Suprapubic skin (tissue), 4 donors: ENCODE measurements at regions not wholly inside any gene's neighbourhood (a gene's known extent, or its start where the extent isn't known, plus 50 kb on each side); places are given as distances from the start of the nearest gene placed in this dataset.

Experiments used
- DNase-seq, 2 donors: peaks; one replicate each; pipeline ENCODE4 v3.0.0-alpha.2; 2019; ENCODE audit warnings: low spot score in 2 of 2
- H3K27ac ChIP-seq: fragments of 200-600 bp; sonication (generic); one replicate; pipeline ENCODE4 v1.5.1; 2019
- H3K27me3 ChIP-seq: fragments of 200-600 bp; sonication (generic); one replicate; pipeline ENCODE4 v1.5.1; 2019
- H3K36me3 ChIP-seq: fragments of 200-600 bp; sonication (generic); one replicate; pipeline ENCODE4 v1.5.1; 2019
- H3K4me1 ChIP-seq: fragments of 200-600 bp; sonication (generic); one replicate; pipeline ENCODE4 v1.5.1; 2019
- H3K4me3 ChIP-seq: fragments of 200-600 bp; sonication (generic); one replicate; pipeline ENCODE4 v1.5.1; 2019; ENCODE audit warnings: mild to moderate bottlenecking
- H3K9me3 ChIP-seq: fragments of 200-600 bp; sonication (generic); one replicate; pipeline ENCODE4 v1.5.1; 2019
- CTCF ChIP-seq, 2 donors: fragments of 200-600 bp in 1 of 2; fragments of 450-650 bp in 1 of 2; sonication (generic) in 1 of 2; IDR thresholded peaks; one replicate each; pipeline ENCODE4 v1.5.1; 2016 to 2019; ENCODE audit warnings: antibody characterized with exemption in 2 of 2, mild to moderate bottlenecking in 1 of 2, moderate library complexity in 1 of 2
- EP300 ChIP-seq: sonication (generic); formaldehyde crosslinking; IDR thresholded peaks from one replicate; pipeline ENCODE4 v1.6.1; 2017; ENCODE audit warnings: antibody characterized with exemption
- POLR2A ChIP-seq, 2 donors: fragments of 450-650 bp; IDR thresholded peaks; one replicate each; pipeline ENCODE4 v1.6.1; 2017; ENCODE audit warnings: antibody characterized with exemption in 2 of 2, mild to moderate bottlenecking in 2 of 2, moderate library complexity in 2 of 2
- POLR2AphosphoS5 ChIP-seq, 3 donors: sonication (generic); formaldehyde crosslinking; IDR thresholded peaks; one replicate each; pipeline ENCODE4 v1.6.1; 2017; ENCODE audit warnings: antibody characterized with exemption in 3 of 3
- WGBS: methylation state at CpG from one replicate; pipeline ENCODE4 v1.1.5; 2018; 5-methylcytosine and 5-hydroxymethylcytosine counted together

GRCh38 chr10:110404825-110405224, 92.9 kb upstream of the DUSP5 start:
- no peak for TF ChIP-seq EP300
- TF ChIP-seq CTCF (IDR thresholded peaks at IDR 0.05): no peak
- TF ChIP-seq POLR2AphosphoS5 (IDR thresholded peaks at IDR 0.05): no peak

GRCh38 chr10:110405380-110405779, 92.3 kb upstream of the DUSP5 start:
- Histone ChIP-seq H3K9me3 (no peaks in the 10 kb centered on the region), H3K4me1 (peaks cover 18% of the 10 kb centered on the region), H3K27me3 (no peaks in the 10 kb centered on the region), H3K36me3 (no peaks in the 10 kb centered on the region), H3K27ac (no peak overlapping the region), H3K4me3 (no peak overlapping the region)
- DNase-seq: no peak
- whole genome bisulfite sequencing: 94% methylated on average over 6 of the region's 6 CpGs
- no peak for TF ChIP-seq POLR2AphosphoS5 (IDR thresholded peaks at IDR 0.05)
- no peak for TF ChIP-seq POLR2A (IDR thresholded peaks at IDR 0.05)
- TF ChIP-seq EP300: no peak
- no peak for TF ChIP-seq CTCF (IDR thresholded peaks at IDR 0.05)

More at GRCh38 chr10:110404825-110405224, 92.9 kb upstream of the DUSP5 start:
- H3K9me3 ChIP-seq: no peaks in the 10 kb centered on the region
- H3K27me3 ChIP-seq: no peaks in the 10 kb centered on the region
- H3K36me3 ChIP-seq: no peaks in the 10 kb centered on the region
- H3K27ac ChIP-seq: no peak overlapping the region
- 80% methylated on average over 8 of the region's 8 CpGs for WGBS
- H3K4me1 ChIP-seq: peaks cover 13% of the 10 kb centered on the region
- DNase-seq: no peak
- no peak overlapping the region for H3K4me3 ChIP-seq

- no peak overlapping the region for H3K27ac ChIP-seq
- peaks cover 21% of the 10 kb centered on the region for H3K4me1 ChIP-seq
- DNase-seq: no peak
- H3K36me3 ChIP-seq: no peaks in the 10 kb centered on the region
- TF ChIP-seq POLR2A (IDR thresholded peaks at IDR 0.05) (no peak), CTCF (IDR thresholded peaks at IDR 0.05) (no peak), EP300 (no peak), POLR2AphosphoS5 (IDR thresholded peaks at IDR 0.05) (no peak)
- no peaks in the 10 kb centered on the region for H3K9me3 ChIP-seq
- no peaks in the 10 kb centered on the region for H3K27me3 ChIP-seq
- 85% methylated on average over 8 of the region's 8 CpGs for WGBS
- H3K4me3 ChIP-seq: no peak overlapping the region
These were observed 90.2 kb upstream of the DUSP5 start for GRCh38 chr10:110407301-110408170.

GRCh38 chr10:110408203-110408871, 89.4 kb upstream of the DUSP5 start:
- Histone ChIP-seq H3K4me3 (no peak overlapping the region), H3K27ac (no peak overlapping the region), H3K9me3 (no peaks in the 10 kb centered on the region), H3K36me3 (no peaks in the 10 kb centered on the region), H3K27me3 (no peaks in the 10 kb centered on the region), H3K4me1 (peaks cover 21% of the 10 kb centered on the region)
- 83% methylated on average over 7 of the region's 10 CpGs for WGBS
- no peak for DNase-seq
- TF ChIP-seq POLR2AphosphoS5 (IDR thresholded peaks at IDR 0.05): no peak
- no peak for TF ChIP-seq EP300
- TF ChIP-seq POLR2A (IDR thresholded peaks at IDR 0.05): no peak
- no peak for TF ChIP-seq CTCF (IDR thresholded peaks at IDR 0.05)

GRCh38 chr10:110408943-110409342, 88.8 kb upstream of the DUSP5 start:
- Histone ChIP-seq H3K9me3 (no peaks in the 10 kb centered on the region), H3K4me3 (no peak overlapping the region), H3K36me3 (no peaks in the 10 kb centered on the region), H3K27me3 (no peaks in the 10 kb centered on the region), H3K27ac (no peak overlapping the region), H3K4me1 (peaks cover 24% of the 10 kb centered on the region)
- 91% methylated on average over 8 of the region's 8 CpGs for WGBS
- TF ChIP-seq EP300 (no peak), POLR2A (IDR thresholded peaks at IDR 0.05) (no peak), CTCF (IDR thresholded peaks at IDR 0.05) (no peak), POLR2AphosphoS5 (IDR thresholded peaks at IDR 0.05) (no peak)
- DNase-seq: no peak
